T-cell (primary cell): ENCODE measurements at regions not wholly inside any gene's neighbourhood (a gene's known extent, or its start where the extent isn't known, plus 50 kb on each side); places are given as distances from the start of the nearest gene placed in this dataset.

Experiments
- ATAC-seq, 4 experiments: fragments of 200-7000 bp in 3 of 4; fragments of 150-1000 bp in 1 of 4; cut with Tn5 transposase; replicated peaks in 1 of 4; 1 replicate in 3 of 4; 2 replicates in 1 of 4; pipeline ENCODE4 v1.10.0; 2021; ENCODE audit warnings: moderate library complexity in 3 of 4, mild to moderate bottlenecking in 2 of 4, moderate number of reproducible peaks in 1 of 4
- CTCF ChIA-PET, 2 donors: fragments of 300-600 bp; sonication (Branson Sonifier 250); formaldehyde crosslinking; loops; one replicate each; lab custom pipeline; 2022; ENCODE audit warnings: antibody characterized with exemption in 2 of 2; lab: Charles Lee
- POLR2A ChIA-PET, 2 donors: fragments of 300-600 bp; sonication (Branson Sonifier 250); formaldehyde crosslinking; loops; one replicate each; lab custom pipeline; 2022; ENCODE audit warnings: antibody characterized with exemption in 2 of 2; lab: Charles Lee
- DNase-seq, 35 experiments: peaks; one replicate each; pipeline versions ENCODE4 v3.0.0 to v3.0.0-alpha.2; 2013 to 2023
- H3K27ac ChIP-seq: one replicate; pipeline ENCODE4 v1.5.1; 2013; ENCODE audit warnings: low read length
- H3K27me3 ChIP-seq, 2 experiments: replicated peaks in 1 of 2; 1 replicate in 1 of 2; 2 replicates in 1 of 2; pipeline versions ENCODE4 v1.6.1 to v1.7.0; 2013; ENCODE audit warnings: low read length in 1 of 2, mixed read lengths in 1 of 2; ENCODE audit not compliant: control insufficient read depth in 2 of 2, insufficient read depth in 2 of 2; ENCODE audit errors: extremely low read depth in 1 of 2
- H3K36me3 ChIP-seq, 2 donors: 1 replicate in 1 of 2; 2 replicates in 1 of 2; pipeline versions ENCODE4 v1.6.1 to v1.7.0; 2013; ENCODE audit warnings: low read length in 1 of 2; ENCODE audit not compliant: control insufficient read depth in 2 of 2, insufficient read depth in 1 of 2; ENCODE audit errors: extremely low read depth in 1 of 2
- H3K4me1 ChIP-seq, 2 experiments: 1 replicate in 1 of 2; 2 replicates in 1 of 2; pipeline versions ENCODE4 v1.6.1 to v1.7.0; 2013; ENCODE audit warnings: low read length in 2 of 2, mixed read lengths in 1 of 2; ENCODE audit not compliant: insufficient read depth in 2 of 2, control insufficient read depth in 1 of 2; ENCODE audit errors: extremely low read depth in 1 of 2
- H3K4me3 ChIP-seq, 2 donors: 1 replicate in 1 of 2; 2 replicates in 1 of 2; pipeline versions ENCODE4 v1.5.1 to v1.7.0; 2013; ENCODE audit warnings: mild to moderate bottlenecking in 2 of 2, low read length in 1 of 2, moderate library complexity in 1 of 2; ENCODE audit not compliant: control insufficient read depth in 1 of 2; ENCODE audit errors: extremely low read depth in 1 of 2
- H3K9me3 ChIP-seq: 2 replicates; pipeline ENCODE4 v1.7.0; 2013
- H3K27ac Mint-ChIP-seq, 2 donors: one replicate each; pipeline ENCODE4 v1.8.0; 2020 to 2021; ENCODE audit warnings: mild to moderate bottlenecking in 2 of 2, mixed read lengths in 2 of 2
- H3K27me3 Mint-ChIP-seq, 2 donors: one replicate each; pipeline ENCODE4 v1.8.0; 2021 to 2022; ENCODE audit warnings: mixed read lengths in 2 of 2
- H3K36me3 Mint-ChIP-seq: one replicate; pipeline ENCODE4 v1.8.0; 2021; ENCODE audit warnings: mixed read lengths
- H3K4me1 Mint-ChIP-seq, 3 donors: one replicate each; pipeline ENCODE4 v1.8.0; 2020 to 2022; ENCODE audit warnings: mixed read lengths in 3 of 3, mild to moderate bottlenecking in 1 of 3
- H3K4me3 Mint-ChIP-seq, 3 donors: one replicate each; pipeline ENCODE4 v1.8.0; 2020 to 2022; ENCODE audit warnings: mild to moderate bottlenecking in 3 of 3, mixed read lengths in 3 of 3, moderate library complexity in 3 of 3
- H3K9me3 Mint-ChIP-seq, 3 donors: one replicate each; pipeline ENCODE4 v1.8.0; 2020 to 2022; ENCODE audit warnings: mixed read lengths in 3 of 3
- WGBS: methylation state at CpG from one replicate; pipeline ENCODE4 v1.1.5; 2013; ENCODE audit warnings: missing lambda C conversion rate; ENCODE audit not compliant: insufficient coverage; 5-methylcytosine and 5-hydroxymethylcytosine counted together

GRCh38 chr12:105978276-105978675 is 160.5 kb downstream of the NUAK1 start:
- H3K27me3 ChIP-seq: peaks cover 0 to 7% of the 10 kb centered on the region in 2 experiments
- no peak for DNase-seq
- no peak overlapping the region for H3K27ac Mint-ChIP-seq
- POLR2A ChIA-PET: no interaction called here
- peaks cover 3 to 4% of the 10 kb centered on the region in 2 donors for H3K27me3 Mint-ChIP-seq
- H3K36me3 Mint-ChIP-seq: no peaks in the 10 kb centered on the region
- H3K9me3 Mint-ChIP-seq: no peaks in the 10 kb centered on the region
- no peak overlapping the region for H3K4me3 ChIP-seq
- H3K9me3 ChIP-seq: no peaks in the 10 kb centered on the region
- H3K4me1 ChIP-seq: no peaks in the 10 kb centered on the region
- no peaks in the 10 kb centered on the region for H3K4me1 Mint-ChIP-seq
- no peaks in the 10 kb centered on the region for H3K36me3 ChIP-seq
- H3K27ac ChIP-seq: no peak overlapping the region
- WGBS: 89% methylated on average over 1 of the region's 3 CpGs
- no peak for ATAC-seq
- no peak overlapping the region for H3K4me3 Mint-ChIP-seq
- CTCF ChIA-PET: no interaction called here

DNA sequence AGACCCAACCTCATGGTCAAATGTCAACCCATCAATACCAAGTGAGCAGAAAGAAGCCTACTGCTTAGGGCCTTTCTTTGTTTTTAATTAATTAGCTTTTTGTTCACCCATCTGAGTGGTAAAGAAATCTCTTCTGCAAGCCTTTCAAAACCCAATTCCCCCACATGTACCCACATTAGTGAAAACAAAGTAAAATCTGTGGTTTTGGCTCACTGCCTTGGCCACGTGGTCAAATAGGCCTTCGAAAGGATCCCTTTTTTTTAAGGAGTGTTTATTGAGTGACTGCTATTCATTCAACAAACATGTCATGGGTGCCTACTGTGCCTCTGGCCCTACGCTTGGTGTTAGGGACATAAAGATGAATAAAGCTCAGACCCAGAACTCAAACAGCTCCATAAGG is 160.1 kb downstream of the NUAK1 start:
- no peak for DNase-seq
- no peak overlapping the region for H3K27ac ChIP-seq
- ChIA-PET CTCF (no interaction called here), POLR2A (no interaction called here)
- H3K4me3 ChIP-seq: no peak overlapping the region
- no peak overlapping the region for H3K27ac Mint-ChIP-seq
- no peaks in the 10 kb centered on the region for H3K9me3 Mint-ChIP-seq
- WGBS: 20% methylated on average over 1 of the region's 3 CpGs
- no peaks in the 10 kb centered on the region for H3K4me1 ChIP-seq
- no peaks in the 10 kb centered on the region for H3K36me3 ChIP-seq
- H3K4me3 Mint-ChIP-seq: no peak overlapping the region
- ATAC-seq: no peak
- H3K27me3 Mint-ChIP-seq: peaks cover 3 to 4% of the 10 kb centered on the region in 2 donors
- H3K4me1 Mint-ChIP-seq: no peaks in the 10 kb centered on the region
- peaks cover 0 to 7% of the 10 kb centered on the region in 2 experiments for H3K27me3 ChIP-seq
- H3K9me3 ChIP-seq: no peaks in the 10 kb centered on the region
- no peaks in the 10 kb centered on the region for H3K36me3 Mint-ChIP-seq

DNA sequence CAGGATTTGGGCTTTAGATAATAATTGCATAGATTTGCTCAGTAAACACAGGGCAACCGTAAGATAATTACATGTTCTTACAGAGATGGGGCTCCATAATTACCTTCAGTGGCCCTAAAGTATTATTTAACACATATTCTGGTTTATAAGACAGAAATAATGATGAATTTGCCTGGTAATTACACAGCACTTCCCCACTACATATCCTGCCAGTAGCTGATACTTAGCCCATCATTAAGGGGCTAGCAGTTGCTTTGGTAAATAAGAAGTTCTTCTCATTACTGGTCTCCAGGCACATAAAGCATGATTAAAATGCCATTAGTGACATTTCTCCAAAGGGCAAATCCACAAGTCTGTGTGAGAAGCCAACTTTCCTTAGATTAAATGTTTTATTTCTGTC is 158.7 kb downstream of the NUAK1 start:
- H3K4me3 ChIP-seq: no peak overlapping the region
- no peaks in the 10 kb centered on the region for H3K9me3 ChIP-seq
- no peak for DNase-seq
- ChIA-PET CTCF (no interaction called here), POLR2A (no interaction called here)
- H3K27ac Mint-ChIP-seq: no peak overlapping the region
- H3K36me3 ChIP-seq: no peaks in the 10 kb centered on the region
- WGBS: no CpG with 5 or more reads among the region's 1 CpG
- peaks cover 0 to 9% of the 10 kb centered on the region in 2 experiments for H3K27me3 ChIP-seq
- H3K4me3 Mint-ChIP-seq: no peak overlapping the region
- H3K4me1 ChIP-seq: no peaks in the 10 kb centered on the region
- H3K9me3 Mint-ChIP-seq: peaks cover 0 to 5% (median 0%) of the 10 kb centered on the region in 3 donors
- no peak for ATAC-seq
- H3K4me1 Mint-ChIP-seq: no peaks in the 10 kb centered on the region
- H3K27ac ChIP-seq: no peak overlapping the region
- H3K36me3 Mint-ChIP-seq: no peaks in the 10 kb centered on the region
- peaks cover 3 to 4% of the 10 kb centered on the region in 2 donors for H3K27me3 Mint-ChIP-seq

GRCh38 chr12:105980533-105980932 is 158.2 kb downstream of the NUAK1 start:
- H3K36me3 ChIP-seq: no peaks in the 10 kb centered on the region
- ChIA-PET CTCF (no interaction called here), POLR2A (no interaction called here)
- H3K27me3 Mint-ChIP-seq: peaks cover 3 to 4% of the 10 kb centered on the region in 2 donors
- H3K27ac ChIP-seq: no peak overlapping the region
- no peaks in the 10 kb centered on the region for H3K9me3 ChIP-seq
- H3K36me3 Mint-ChIP-seq: no peaks in the 10 kb centered on the region
- H3K4me1 Mint-ChIP-seq: no peaks in the 10 kb centered on the region
- 82% methylated on average over 4 of the region's 5 CpGs for whole genome bisulfite sequencing
- H3K4me1 ChIP-seq: no peaks in the 10 kb centered on the region
- H3K4me3 Mint-ChIP-seq: no peak overlapping the region
- ATAC-seq (no peak), DNase-seq (no peak)
- H3K27me3 ChIP-seq: peaks cover 0 to 9% of the 10 kb centered on the region in 2 experiments
- H3K4me3 ChIP-seq: no peak overlapping the region
- H3K9me3 Mint-ChIP-seq: peaks cover 0 to 5% (median 0%) of the 10 kb centered on the region in 3 donors
- H3K27ac Mint-ChIP-seq: no peak overlapping the region

- ChIA-PET POLR2A (no interaction called here), CTCF (no interaction called here)
- Histone ChIP-seq H3K27me3 (peaks cover 0 to 9% of the 10 kb centered on the region in 2 experiments), H3K4me3 (no peak overlapping the region), H3K9me3 (no peaks in the 10 kb centered on the region), H3K27ac (no peak overlapping the region), H3K4me1 (no peaks in the 10 kb centered on the region), H3K36me3 (no peaks in the 10 kb centered on the region)
- H3K4me1 Mint-ChIP-seq: no peaks in the 10 kb centered on the region
- no peaks in the 10 kb centered on the region for H3K36me3 Mint-ChIP-seq
- no peak overlapping the region for H3K27ac Mint-ChIP-seq
- ATAC-seq: no peak
- no peaks in the 10 kb centered on the region for H3K27me3 Mint-ChIP-seq
- H3K9me3 Mint-ChIP-seq: peaks cover 0 to 5% (median 0%) of the 10 kb centered on the region in 3 donors
- DNase-seq: no peak
- H3K4me3 Mint-ChIP-seq: no peak overlapping the region
- 85% methylated on average over 3 of the region's 6 CpGs for WGBS
Measured at GRCh38 chr12:105982022-105982421, 156.7 kb downstream of the NUAK1 start.

GRCh38 chr12:105983622-105984320 is 155.0 kb downstream of the NUAK1 start:
- 69% methylated on average over 4 of the region's 7 CpGs for whole genome bisulfite sequencing
- H3K4me1 Mint-ChIP-seq: no peaks in the 10 kb centered on the region
- H3K9me3 Mint-ChIP-seq: peaks cover 0 to 5% (median 0%) of the 10 kb centered on the region in 3 donors
- no peak overlapping the region for H3K27ac Mint-ChIP-seq
- no peak overlapping the region for H3K4me3 ChIP-seq
- ATAC-seq (no peak), DNase-seq (no peak)
- H3K27me3 Mint-ChIP-seq: peaks cover 0 to 6% of the 10 kb centered on the region in 2 donors
- no peaks in the 10 kb centered on the region for H3K9me3 ChIP-seq
- POLR2A ChIA-PET: no interaction called here
- no peaks in the 10 kb centered on the region for H3K36me3 Mint-ChIP-seq
- H3K36me3 ChIP-seq: no peaks in the 10 kb centered on the region
- H3K27ac ChIP-seq: no peak overlapping the region
- H3K4me1 ChIP-seq: no peaks in the 10 kb centered on the region
- CTCF ChIA-PET: interaction anchor here in 1 of 2 donors (0.6 kb wide), 1 partner anchor 920 kb away, joined by 6 read pairs; no protein-coding TSS in a partner anchor
- H3K27me3 ChIP-seq: peaks cover 0 to 9% of the 10 kb centered on the region in 2 experiments
- no peak overlapping the region for H3K4me3 Mint-ChIP-seq
